Eye (tissue), 1 donor: ENCODE measurements at regions not wholly inside any gene's neighbourhood (a gene's known extent, or its start where the extent isn't known, plus 50 kb on each side); places are given as distances from the start of the nearest gene placed in this dataset.

Source experiments
- DNase-seq: peaks from one replicate; pipeline ENCODE4 v3.0.0-alpha.2; 2015

DNA sequence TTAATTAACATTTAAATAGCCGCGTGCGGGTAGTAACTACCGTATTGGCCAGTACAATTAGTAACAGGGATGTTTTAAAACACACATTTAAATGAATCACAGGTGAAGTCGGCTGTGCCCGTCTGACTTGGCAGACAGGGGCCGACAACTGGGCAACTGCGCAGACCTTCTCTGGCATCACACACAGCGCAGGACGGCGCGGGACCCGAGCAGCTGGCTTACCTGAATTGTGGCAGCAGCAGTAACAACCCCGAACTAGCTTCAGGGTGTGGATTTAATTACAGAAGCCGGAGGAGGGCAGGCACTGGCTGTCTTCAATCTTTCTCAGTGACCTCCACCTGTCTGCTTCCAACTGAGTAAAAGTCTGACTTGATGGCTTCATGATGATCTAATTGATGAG, 91.7 kb downstream of the DACT2 start:
- DNase-seq, result no peak

DNA sequence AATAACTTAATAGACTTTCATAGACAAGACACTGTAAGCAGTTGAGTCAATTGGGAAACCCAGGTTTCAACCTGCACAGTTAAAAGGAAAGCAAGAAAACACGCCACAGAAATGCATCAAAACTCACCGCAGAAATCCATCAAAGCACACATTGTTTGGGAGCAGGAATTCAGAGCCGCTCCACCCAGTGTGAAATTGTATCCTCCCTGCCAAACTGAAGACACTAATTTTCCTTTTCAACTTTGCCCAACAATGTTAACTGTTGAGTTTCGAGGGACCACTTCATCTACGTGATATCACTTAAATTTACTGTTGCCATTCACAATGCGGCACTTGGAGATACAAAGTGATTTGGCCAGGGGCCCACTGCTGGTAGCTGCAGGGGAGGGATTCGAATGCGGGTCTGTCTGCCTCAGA, 92.7 kb downstream of the DACT2 start:
- no peak for DNase-seq

DNA sequence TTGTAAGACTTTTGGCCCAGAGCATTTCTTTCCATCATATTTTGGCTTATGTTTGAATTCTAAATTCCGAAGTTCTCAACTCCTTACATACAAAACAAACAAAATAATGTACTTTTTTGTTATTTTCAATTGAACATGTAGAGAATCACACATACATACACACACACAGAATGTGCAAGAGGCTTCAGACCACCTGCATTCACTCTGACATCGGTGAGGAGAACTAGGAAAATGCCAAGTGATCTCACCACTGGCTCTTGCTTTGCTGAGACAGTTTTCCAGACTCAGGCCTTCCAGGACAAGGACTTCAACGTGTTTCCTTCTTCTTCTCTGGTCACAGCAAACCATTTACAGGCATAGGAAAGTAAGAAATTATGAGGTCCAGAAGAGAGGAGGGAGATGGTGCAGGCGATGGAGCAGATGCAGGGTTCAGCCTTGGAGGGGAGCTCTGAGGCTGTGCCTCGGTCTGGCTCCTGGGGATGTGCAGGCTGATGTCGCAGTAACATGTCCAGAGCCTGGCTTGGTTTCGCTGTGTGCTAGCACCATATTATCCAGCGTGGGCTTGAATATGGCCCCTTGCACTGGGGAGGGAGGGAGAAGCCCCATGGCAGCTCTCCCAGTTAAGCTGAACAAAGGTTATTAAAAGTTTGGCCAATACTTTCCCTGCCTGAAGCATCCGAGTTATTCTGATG, 93.4 kb downstream of the DACT2 start:
- peak; percentile 70 for DNase-seq

DNA sequence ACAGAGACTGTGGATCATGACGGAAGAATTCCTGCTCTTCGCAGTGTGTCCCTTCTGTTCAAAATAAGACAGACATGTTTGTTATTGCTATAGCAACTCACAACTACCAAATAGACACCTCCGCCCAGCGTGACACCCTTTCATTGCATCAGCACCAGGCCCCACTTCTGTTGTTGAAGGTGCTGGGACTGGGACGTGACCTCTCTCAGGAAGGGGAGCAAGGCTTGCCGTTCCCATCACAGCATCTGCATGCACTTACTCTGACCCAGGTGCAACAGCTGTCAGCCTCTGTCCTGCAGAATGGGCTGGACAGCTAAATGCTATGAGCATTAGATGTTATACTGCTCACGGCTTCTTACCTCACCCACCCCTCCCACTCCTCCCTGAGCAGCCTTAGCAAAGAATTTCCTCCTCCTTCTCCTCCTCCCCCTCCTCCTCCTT, 94.1 kb downstream of the DACT2 start:
- peak; percentile 72 for DNase-seq

GRCh38 chr6:168223755-168224154, 95.8 kb downstream of the DACT2 start:
- DNase-seq, result no peak

DNA sequence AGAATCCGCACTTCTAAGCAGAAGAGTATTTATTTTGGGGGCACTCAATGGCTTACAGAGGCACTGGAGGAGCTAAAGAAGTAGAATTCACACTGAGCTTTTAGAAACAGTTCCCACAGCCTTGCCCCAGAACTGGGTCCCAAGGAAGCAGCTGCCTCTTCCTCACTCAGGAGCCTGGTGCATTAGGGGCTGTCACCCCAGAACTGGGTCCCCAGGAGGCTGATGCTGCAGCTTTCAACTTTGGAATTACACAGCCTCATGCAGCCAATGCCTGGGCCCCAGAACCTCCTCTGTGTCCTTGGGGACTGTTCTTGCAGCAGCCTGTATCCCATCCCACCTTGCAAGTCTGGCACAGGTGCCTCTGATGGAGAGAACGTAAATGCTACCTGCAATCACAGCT, 96.4 kb downstream of the DACT2 start:
- no peak for DNase-seq

DNA sequence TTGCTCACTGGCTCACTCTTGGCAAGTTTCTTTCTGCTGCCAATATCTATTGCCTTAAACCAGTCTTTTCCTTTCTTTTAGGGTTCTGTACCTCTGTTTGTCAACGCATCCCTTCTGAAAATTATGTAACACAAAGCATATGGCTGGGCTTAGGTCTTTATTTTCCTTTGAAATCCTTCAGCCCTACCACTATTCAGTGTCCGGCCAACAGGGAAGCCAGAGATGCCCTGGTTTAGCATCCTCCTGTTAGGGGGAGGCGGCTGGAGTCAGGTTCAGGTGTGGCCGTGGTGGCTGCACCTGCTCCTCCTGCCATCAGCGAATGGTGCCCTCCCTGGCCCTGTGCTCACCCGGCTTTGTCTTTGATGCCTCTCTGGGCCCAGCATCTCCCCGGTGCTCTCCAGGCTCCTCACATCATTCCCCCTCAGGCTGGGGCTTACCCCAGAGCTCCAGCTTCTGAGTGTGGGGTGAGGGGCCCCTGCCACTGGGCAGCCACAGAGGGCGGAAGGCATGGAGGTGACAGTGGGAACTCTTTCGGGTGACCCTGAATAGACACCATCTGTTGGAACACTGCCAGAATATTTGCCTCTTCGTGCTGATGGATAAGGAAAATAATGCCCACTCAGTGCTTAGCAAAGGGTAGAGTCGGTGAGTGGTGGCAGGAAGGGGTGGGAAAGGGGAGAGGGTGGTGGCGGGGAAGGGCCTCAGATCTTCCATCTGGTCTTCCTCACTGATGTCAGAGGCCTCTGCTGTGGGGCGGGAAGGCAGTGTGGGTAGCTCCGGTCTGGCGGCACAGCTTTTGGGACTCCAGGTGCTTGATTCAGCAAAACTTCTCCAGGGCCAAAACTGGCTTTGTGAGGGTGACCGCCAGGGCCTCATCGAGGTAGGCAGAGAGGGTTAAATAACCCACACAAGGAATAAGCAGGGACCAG, 97.2 kb downstream of the DACT2 start:
- no peak for DNase-seq

- DNase-seq, result no peak
Measured at GRCh38 chr6:168221497-168222079, 98.0 kb downstream of the DACT2 start.

DNA sequence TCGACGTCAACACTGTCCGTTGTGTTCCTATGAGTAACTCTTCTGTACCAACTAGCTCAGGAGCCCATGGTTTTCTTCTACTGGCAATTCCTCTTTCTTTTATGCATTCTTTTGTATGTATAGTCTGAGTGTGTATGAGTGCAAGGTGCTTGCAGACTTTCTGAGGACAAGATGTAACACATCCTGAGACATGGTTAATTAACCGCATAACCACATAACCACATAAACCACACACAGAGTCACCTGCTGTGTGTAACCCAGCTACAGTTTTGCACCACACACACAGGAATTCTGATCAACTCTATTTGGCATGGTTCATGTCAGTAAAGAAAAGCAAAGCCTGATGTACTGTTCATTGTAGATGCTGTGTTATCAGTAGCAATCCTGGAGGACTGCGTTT, 98.6 kb downstream of the DACT2 start:
- DNase-seq, result no peak

DNA sequence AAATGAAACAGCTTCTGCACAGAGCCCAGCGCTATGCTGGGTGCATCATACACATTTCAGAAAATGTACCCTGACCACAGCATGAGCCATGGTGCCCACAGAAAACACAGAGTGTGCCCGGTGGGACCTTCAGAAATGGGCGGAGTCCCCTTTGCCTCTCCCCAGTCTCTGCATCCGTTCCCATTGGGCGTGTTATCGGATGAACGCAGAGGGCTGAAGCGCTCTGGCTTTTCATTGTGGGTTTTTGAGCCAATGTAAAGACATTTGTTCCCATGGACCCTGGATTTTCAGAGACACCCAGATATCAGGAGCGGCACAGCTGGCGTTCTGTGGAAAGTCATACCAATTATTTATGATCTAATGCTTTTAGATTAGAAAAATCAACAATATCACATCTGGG, 99.8 kb downstream of the DACT2 start:
- DNase-seq, result no peak

GRCh38 chr6:168218785-168219566, 100.6 kb downstream of the DACT2 start:
- DNase-seq, result no peak

GRCh38 chr6:168217880-168218537, 101.6 kb downstream of the DACT2 start:
- DNase-seq, result peak; percentile 67

DNA sequence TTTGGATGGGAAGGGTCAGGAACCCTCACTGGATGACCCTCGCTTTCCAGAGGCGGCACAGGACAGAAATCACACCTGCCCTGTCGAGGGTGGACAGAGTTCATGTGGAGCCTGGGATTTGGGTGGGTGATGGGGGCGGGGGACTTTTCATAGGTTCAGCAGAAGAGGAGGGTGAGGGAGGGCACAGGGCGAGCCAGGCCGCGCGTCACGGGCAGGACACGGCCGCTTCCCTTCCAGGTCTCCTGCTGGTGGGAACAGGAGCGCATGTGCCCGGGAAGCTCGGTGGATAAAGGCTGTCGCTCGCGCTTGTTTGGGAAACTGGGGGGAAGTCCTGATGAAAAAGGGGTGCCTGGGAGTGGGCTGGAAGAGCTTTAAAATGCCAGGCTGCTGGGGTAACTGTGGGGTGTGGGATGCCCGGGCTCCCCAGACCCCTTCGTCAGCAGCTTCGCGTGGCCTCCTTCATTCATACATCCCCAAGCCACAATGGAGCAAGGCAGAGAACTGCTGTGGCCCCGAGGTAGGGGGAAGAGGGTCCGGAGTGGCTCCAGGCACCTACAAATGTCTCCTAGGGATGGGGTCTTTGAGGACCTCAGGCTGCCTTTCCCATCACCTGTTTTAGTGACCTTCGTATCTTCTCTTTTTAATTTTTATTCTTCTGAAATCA, 102.2 kb downstream of the DACT2 start:
- no peak for DNase-seq

- DNase-seq, result peak; percentile 95
Measured at GRCh38 chr6:168216751-168217191, 102.8 kb downstream of the DACT2 start.

- DNase-seq, result peak; percentile 71
Measured at GRCh38 chr6:168216117-168216516, 103.5 kb downstream of the DACT2 start.

- no peak for DNase-seq
Measured at GRCh38 chr6:168215121-168215808, 104.3 kb downstream of the DACT2 start.

GRCh38 chr6:168214586-168215104, 104.9 kb downstream of the DACT2 start:
- no peak for DNase-seq

DNA sequence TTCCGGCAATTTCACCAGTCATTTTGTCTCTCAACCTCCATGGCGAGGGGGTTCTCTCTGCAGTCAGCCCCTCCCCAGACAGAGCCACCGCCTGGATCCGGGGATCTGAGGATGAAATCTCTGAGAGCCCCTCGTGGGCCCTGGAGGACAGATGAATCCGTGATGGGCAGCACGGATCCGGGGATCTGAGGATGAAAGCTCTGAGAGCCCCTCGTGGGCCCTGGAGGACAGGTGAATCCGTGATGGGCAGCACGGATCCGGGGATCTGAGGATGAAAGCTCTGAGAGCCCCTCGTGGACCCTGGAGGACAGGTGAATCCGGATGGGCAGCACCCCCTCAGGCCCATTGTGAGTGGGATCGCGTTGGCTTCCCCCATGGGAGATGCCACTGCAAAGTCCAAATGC, 106.5 kb downstream of the DACT2 start:
- no peak for DNase-seq

GRCh38 chr6:168212362-168212761, 107.2 kb downstream of the DACT2 start:
- no peak for DNase-seq

GRCh38 chr6:168211681-168212080, 107.9 kb downstream of the DACT2 start:
- DNase-seq, result peak; percentile 80
